IMR-90 (cell line): ENCODE measurements at regions not wholly inside any gene's neighbourhood (a gene's known extent, or its start where the extent isn't known, plus 50 kb on each side); places are given as distances from the start of the nearest gene placed in this dataset.

ENCODE experiments used
- CEBPB ChIP-seq: IDR thresholded peaks from 2 replicates; pipeline ENCODE4 v1.6.1; 2012; ENCODE audit warnings: low read depth, low read length, improper control_type of control experiment
- NFE2L2 ChIP-seq: fragments of 150-350 bp; IDR thresholded peaks from 2 replicates; pipeline ENCODE4 v1.6.1; 2016; ENCODE audit warnings: low read depth, mild to moderate bottlenecking, low read length
- POLR2A ChIP-seq: IDR thresholded peaks from 2 replicates; pipeline ENCODE4 v1.6.1; 2012; ENCODE audit warnings: mild to moderate bottlenecking, low read depth, low read length
- RAD21 ChIP-seq: IDR thresholded peaks from 2 replicates; pipeline ENCODE4 v1.6.1; 2012; ENCODE audit warnings: low read length, improper control_type of control experiment
- SMC3 ChIP-seq: fragments of 150-350 bp; IDR thresholded peaks from 2 replicates; pipeline ENCODE4 v1.6.1; 2016; ENCODE audit warnings: low read depth, mild to moderate bottlenecking, antibody characterized with exemption, low read length, moderate library complexity
- TF ChIP-seq, protein P1 (sequence below): conservative IDR thresholded peaks from 2 replicates; pipeline ENCODE4 v1.5.1; 2012; ENCODE audit warnings: mild to moderate bottlenecking, low read depth, low read length, improper control_type of control experiment

- TF ChIP-seq, protein P1, sequence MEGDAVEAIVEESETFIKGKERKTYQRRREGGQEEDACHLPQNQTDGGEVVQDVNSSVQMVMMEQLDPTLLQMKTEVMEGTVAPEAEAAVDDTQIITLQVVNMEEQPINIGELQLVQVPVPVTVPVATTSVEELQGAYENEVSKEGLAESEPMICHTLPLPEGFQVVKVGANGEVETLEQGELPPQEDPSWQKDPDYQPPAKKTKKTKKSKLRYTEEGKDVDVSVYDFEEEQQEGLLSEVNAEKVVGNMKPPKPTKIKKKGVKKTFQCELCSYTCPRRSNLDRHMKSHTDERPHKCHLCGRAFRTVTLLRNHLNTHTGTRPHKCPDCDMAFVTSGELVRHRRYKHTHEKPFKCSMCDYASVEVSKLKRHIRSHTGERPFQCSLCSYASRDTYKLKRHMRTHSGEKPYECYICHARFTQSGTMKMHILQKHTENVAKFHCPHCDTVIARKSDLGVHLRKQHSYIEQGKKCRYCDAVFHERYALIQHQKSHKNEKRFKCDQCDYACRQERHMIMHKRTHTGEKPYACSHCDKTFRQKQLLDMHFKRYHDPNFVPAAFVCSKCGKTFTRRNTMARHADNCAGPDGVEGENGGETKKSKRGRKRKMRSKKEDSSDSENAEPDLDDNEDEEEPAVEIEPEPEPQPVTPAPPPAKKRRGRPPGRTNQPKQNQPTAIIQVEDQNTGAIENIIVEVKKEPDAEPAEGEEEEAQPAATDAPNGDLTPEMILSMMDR: no peak
- TF ChIP-seq CEBPB (no peak), POLR2A (no peak), RAD21 (no peak), SMC3 (no peak), NFE2L2 (no peak)
Measured at GRCh38 chr7:24630596-24630995, 57.3 kb downstream of the PALS2 start.
